ENCODE measurements at regions not wholly inside any gene's neighbourhood (a gene's known extent, or its start where the extent isn't known, plus 50 kb on each side); places are given as distances from the start of the nearest gene placed in this dataset.

DNA sequence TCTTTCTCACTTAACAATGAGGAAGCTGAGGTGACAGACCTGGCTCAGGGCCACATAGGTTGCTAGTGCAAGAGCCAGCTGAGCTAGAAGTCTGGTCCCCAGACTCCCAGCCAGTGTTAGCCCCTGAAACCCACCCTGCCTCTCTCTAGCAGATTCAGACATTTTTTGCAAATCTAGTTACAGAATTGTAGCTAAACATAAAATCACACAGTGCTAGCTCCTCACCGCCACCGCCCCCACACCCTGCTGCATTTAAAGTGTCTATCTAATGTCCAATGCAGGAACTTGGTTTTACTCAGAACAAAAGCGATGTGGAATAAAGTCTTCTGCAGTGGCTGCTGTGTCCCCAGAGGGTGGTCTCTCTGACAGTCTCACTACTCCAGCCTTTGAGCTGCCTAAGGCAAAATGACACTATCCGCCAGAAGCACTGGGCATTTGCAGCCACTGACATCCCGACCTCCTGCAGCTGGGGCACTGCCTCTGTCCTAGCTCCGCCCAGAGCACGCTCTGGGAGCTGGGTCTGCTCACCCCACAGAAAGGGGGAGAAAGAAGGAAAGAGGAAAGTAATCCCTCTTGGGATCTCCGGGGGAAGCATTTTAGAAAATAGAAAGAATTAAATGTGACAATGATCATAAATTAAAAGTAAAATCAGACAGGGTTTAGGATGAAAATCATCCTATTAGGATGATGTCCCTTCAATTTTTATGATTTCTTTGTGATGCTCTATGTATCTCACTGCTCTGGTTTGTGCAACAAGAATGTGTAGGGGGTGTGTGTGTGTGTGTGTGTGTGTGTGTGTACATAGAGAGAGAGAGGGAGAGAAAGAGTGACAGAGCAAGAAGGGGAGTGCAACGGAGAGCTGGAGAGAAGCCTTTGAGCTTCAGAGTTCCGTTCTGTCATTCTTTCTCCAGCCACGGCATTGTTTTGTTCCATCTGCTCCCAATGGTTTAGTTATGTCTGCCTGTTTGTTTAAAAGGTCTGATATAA, 50.5 kb upstream of the ST8SIA3 start:
- H3K9me3 ChIP-seq: no peaks in the 10 kb centered on the region
- no peak overlapping the region for H3K4me3 ChIP-seq
- ATAC-seq (no peak), DNase-seq (no peak)
- H3K27me3 ChIP-seq: peaks cover 0 to 7% (median 3%) of the 10 kb centered on the region in 3 donors
- no peak for TF ChIP-seq CTCF (IDR thresholded peaks at IDR 0.05 in 4 of 5, conservative IDR thresholded peaks at IDR 0.05 in 1 of 5)
- no peak for TF ChIP-seq POLR2A (IDR thresholded peaks at IDR 0.05)
- no peaks in the 10 kb centered on the region for H3K36me3 ChIP-seq
- intact Hi-C loops (cut with DNase I; ENCODE audit: low total_unique reads) (no loop called here), in situ Hi-C loops (cut with MboI; ENCODE audit: low sequenced_read_pairs in 4 of 4) (no loop called here)
- no peaks in the 10 kb centered on the region for H3K4me1 ChIP-seq
- H3K27ac ChIP-seq: no peak overlapping the region

Measured in gastrocnemius medialis (tissue), 4 donors.